Hindlimb muscle (tissue), 1 donor: ENCODE measurements at regions not wholly inside any gene's neighbourhood (a gene's known extent, or its start where the extent isn't known, plus 50 kb on each side); places are given as distances from the start of the nearest gene placed in this dataset.
A peak's percentile ranks its signal among the peaks of the same experiment; 100 is the strongest.

Experiments
- DNase-seq: peaks from one replicate; pipeline ENCODE4 v3.0.0-alpha.2; 2013

DNA sequence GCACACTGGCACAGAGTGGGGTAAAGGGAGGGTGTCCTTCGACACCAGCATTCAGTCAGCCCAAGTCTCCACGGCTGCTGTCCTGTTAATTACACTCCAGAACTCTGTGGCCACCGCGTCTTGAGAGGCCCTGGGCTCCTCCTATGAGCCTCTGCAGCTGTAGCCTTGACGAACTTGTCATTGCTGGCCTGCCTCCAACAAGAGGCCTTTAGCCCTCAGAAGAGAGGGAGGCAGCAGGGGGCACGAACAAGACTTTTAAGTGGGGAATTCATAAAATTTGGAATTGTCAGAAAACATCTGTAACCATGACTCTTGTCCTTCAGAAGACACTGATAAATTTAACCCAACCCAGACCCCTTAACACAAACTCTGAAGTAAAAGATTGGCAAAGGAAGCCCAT, 241.9 kb downstream of the UQCRFS1 start:
- peak; percentile 4 for DNase-seq

DNA sequence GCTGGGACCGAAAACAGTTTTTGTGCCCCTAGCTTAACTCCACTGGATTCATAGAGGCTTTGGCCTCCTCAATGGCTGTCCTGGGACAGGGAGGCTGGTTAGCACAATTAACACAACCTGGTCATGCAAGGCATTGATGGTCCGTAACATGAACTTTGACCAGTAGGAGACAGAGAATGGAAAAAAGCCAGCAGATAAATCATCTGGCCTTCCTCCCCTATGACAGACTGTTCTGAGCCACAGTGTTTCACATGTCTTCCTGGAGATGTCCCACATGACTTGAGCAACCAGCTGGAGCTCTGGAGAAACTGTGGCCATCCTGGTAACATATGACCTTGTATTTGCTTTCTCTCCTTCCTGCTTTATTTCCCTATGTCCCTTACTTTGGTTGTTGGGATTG, 244.2 kb downstream of the UQCRFS1 start:
- DNase-seq: no peak

DNA sequence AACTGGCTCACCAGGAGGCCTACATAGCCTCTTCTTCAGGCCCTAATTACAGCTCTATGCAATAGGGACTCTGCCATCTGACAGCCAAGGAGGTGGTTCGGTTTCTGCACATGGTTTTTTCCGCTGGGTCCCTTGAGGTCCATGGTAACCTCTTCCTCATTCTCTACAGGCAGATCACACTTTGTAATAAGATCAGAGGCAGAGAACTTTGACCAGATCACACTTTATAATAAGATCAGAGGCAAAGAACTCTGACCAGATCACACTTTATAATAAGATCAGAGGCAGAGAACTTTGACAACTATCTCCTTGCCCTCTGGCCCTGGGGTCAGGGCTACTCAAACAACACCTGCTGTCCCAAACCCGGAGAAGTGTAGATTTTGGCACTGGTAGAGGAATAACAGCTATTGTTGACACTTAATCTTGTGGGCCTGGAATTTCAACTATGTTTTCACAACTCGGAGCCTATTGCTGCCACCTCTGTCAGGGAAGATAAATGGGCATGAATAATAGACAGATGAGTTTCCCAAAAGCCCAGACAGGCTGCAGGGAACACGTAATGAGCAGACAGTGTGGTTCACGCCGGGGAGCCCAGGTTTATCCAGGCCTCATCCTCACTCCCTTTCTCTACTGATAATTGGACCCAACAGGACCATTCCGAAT, 246.1 kb downstream of the UQCRFS1 start:
- DNase-seq: no peak

DNA sequence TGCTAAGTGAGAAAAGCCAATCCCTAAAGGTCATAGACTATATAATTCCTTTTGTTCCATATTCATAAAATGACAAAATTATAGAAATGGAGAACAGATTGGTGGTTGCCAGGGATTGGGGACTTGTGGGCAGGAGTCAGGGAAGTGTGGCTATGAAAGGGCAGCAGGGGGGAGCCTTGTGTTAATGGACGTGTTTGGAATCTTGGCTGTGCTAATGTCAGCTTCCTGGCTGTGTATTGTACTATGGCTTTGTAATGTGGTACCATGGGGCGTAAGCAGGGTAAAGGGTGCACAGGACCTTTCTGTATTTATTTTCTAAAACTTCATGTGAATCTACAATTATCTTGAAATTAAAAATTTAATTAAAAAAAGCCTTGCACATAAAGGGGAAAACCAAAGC, 248.5 kb downstream of the UQCRFS1 start:
- no peak for DNase-seq

DNA sequence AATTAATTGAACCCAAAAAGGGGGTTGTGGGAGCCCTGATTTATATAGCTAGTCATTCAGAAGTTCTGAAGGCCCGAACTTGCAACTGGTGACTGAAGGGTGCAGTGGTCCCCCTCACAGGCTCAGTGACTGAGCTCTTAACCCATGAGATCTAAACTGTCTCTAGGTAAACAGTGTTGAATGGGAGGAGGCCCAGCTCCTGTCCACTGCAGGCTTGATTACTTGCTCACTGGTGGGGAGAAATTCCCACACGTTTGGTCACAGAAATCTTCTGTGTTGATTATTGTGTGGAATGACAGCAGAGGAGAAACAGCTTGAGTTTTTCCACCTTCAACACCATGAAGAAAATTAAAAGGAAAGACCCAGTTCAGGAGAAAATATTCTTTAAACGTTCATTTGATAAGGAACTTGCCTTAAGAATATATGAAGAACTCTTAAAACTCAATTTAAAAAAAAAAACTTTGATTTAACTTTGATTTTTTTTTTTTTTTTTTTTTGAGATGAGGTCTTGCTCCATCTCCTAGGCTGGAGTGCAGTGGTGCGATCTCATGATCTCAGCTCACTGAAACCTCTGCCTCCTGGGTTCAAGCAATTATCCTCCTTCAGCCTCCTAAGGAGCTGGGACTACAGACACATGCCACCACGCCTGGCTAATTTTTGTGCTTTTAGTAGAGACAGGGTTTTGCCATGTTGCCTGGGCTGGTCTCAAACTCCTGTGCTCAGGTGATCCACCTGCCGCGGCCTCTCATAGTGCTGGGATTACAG, 249.3 kb downstream of the UQCRFS1 start:
- DNase-seq: no peak

DNA sequence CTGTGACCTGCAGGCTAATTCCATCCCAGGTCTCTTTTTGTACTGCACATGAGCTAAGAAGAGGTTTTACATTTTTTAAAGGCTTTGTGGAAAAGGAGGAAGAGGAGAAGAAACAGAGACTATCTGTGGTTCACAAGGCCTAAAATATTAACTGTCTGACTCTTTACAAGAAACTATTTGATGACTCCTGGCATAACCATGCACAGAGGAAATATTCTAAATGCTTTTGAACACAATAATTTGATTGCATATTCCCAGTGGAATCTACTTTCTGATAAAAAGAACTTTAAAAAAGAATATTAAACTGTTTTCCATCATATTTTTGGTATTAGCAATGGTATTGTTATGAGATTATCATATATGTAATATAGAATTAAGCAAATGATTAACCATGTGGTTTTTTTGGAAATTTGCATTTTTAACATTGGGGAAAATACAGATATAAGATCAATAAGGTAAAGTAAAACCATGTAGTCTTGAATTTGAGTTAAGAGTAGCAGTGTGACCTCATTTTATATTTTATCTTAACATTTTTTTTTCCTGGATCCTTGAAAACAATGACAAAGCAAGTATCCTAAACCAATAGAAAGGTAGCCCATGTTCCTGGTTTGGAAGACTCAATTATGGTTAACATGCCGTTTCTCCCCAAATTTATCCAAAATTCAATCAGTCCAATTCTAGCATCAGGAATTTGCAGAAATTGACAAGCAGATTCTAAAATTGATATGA, 251.0 kb downstream of the UQCRFS1 start:
- DNase-seq: no peak

DNA sequence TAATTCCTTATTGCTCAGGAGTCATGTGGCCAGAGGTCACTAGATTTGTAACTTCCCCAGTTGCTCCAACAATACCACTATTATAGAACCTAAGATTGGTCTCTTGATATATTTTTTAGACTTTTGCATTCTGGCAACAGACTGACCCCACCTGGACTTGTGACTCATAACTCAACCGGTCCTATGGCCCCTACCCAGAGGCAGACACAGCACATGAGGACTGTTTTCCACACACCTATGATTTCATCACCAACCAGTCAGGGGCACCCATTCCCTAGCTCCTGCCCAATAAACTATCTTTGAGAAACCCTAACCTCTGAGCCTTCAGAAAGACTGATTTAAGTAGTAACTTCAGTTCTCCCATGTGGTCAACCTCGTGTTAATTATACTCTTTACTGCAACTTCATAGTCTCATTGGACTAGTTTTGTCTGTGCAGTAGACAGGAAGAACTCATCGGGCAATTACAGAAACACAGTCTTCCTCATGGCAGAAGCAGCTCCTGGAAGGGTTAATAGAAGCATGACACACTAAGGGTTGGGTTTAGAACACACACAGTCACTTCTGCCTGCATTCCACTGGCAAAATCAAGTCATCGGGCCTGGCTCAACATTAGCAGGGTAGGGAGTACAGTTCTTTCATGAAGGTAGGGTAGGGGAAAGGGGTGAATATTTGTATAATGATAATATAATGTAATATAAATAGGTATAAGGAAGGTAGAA, 251.8 kb downstream of the UQCRFS1 start:
- DNase-seq: no peak

DNA sequence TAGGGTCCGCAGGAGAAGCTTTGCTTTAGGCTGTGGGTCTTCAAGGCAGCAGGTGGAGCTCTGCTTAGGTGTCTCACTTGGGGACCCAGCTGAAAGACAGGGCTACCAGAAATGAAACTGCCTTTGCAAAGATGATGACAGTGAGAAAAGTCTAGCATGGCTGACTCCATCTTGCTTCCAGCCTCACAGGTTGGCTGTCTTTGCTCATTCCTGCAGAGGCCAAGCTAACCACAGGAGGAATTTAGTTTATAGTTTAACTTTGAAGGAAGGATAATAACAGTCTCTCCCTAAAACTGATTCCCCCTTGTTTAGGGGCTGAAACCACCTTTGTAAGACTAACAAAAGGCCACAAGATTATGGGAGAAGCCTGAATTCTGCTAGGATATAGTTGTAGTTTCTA, 252.4 kb downstream of the UQCRFS1 start:
- no peak for DNase-seq

DNA sequence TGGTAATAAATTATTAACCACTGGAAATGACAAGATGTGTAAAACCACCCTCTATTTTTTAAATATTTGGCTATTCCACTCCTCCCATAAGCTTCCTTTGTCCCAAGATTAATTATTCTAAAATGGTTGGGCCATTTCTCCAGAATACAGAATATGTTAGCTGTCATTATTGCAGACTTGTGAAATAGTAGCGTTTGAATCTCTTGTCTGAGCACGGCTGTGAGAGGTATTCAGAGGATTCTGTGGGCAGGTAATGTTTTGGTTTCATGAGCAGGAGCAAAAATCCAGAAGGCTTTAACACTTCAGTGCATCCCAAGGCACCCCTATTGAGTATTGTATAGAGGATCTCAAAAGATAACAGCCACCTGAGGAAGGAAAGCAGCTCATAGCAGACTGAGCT, 256.0 kb downstream of the UQCRFS1 start:
- no peak for DNase-seq

DNA sequence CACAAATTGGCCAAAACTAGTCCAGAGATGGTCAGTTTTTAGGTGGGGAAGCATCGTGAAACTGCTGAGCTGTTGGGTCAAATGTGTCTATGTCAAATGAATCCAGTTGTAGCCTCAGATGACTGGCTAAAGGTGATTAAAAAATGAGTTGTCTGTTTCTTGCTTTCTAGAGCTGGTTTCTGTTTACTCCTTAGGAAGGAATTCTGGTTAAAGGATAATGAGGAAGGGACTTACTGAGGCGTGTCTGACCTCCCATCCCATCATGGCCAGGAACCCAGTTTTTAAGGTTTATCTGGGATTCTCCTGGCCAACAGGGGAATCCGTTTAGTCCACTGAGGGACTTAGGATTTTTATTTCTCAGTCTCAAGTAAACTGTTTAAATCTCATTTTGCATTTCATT, 256.5 kb downstream of the UQCRFS1 start:
- DNase-seq: no peak

DNA sequence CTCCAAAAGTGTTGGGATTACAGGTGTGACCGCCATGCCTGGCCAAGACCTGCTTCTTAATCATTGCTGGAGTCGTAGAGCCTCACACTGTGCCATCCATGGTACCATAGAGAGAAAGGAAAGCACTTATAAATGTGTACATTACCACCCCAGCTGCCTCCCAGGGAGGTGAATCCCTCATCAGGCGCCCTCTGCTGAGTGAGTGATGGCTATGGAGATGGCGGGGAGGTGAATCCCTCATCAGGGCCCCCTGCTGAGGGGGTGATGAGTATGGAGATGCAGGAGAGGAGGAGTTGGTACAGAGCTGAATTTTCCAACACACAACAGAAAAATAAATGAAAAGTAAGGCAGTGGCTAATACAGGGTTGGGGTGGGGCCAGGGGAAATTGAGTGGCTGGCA, 263.4 kb downstream of the UQCRFS1 start:
- DNase-seq: no peak

DNA sequence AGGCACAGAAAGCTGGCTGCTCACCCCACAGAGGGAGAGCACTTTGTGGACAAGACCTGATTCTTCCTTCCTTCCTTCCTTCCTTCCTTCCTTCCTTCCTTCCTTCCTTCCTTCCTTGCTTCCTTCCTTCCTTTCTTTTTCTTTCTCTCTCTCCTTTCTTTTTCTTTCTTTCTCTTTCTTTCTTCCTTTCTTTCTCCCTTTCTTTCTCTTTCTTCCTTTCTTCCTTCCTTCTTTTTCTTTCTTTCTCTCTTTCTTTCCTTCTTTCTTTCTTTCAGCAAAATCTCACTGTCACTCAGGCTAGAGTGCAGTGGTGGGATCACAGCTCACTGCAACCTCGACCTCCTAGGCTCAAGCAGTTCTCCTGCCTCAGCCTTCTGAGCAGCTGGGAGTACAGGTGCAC, 263.9 kb downstream of the UQCRFS1 start:
- no peak for DNase-seq

DNA sequence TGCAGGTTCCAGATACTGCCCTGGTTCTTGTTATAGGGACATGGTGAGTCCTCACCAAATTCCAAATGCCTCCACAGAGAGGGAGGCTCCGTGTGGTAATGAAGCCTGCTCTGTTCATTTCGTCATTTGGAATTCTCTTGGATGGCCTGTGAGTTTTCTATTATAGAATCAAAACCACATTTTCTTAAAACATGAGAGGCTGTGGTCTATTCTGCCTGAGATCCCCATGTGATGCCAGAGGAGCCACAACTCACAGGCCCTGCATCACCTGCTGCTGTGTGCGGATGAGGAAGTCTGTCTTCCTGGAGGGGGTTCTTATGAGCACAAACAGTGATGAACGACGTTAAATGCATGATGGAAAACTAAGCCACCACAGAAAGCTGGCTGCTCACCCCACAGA, 264.4 kb downstream of the UQCRFS1 start:
- no peak for DNase-seq

DNA sequence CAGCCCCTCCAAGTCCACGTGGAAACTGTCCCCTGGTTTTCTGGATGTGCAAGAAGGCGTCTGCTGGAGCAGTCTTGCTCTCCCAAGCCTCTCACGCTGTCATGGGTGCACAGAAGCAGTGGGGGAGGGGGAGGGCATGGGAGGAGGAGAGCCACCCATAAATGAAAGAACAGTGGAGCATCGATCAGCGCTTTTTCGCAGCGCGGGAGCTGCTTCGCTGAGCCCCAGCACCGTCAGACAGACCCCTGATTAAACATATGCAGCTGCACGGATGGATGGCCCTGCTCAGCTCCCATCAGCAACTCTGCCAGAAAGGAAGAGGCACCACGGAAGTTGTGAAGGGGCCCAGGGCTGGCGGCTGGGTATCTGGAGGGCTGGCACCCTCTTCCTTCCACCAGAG, 264.9 kb downstream of the UQCRFS1 start:
- DNase-seq: no peak

DNA sequence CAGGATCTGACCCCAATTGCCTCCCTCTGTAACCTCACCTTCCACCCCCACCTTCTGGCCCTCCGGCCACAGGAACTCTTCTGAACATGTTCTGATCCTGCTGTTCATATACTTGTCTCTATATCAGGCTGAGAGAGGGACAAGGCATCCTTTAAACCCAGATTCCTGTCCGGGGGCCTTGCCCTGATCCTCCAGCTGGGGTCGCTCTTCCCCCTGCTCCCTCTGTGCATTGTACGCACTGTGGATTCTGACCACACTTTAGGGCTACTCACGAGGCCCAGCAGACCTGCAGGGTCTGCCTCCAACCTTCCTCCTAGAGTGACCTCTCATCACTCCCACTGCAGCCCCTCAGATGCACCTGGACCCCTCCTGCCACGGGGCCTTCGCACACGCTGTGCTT, 269.3 kb downstream of the UQCRFS1 start:
- no peak for DNase-seq

DNA sequence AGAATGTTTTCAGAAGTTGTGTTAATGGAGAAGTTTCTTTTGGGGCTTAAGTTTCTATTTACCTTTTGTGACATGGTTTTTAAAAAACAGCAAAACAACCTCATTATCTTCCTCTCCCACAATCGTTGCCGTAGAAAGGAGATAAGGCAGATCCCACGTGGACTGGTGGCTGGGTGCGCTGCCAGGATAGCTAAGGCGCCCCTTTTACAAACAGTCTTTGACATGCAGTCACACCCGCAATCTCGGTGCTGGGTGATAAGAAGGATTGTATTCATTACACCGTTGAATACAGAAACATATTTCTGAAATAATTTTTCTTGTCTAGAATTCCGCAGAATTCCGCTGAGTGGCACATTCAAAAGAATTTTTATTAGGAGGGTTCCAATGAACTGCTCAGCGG, 271.1 kb downstream of the UQCRFS1 start:
- DNase-seq: no peak

DNA sequence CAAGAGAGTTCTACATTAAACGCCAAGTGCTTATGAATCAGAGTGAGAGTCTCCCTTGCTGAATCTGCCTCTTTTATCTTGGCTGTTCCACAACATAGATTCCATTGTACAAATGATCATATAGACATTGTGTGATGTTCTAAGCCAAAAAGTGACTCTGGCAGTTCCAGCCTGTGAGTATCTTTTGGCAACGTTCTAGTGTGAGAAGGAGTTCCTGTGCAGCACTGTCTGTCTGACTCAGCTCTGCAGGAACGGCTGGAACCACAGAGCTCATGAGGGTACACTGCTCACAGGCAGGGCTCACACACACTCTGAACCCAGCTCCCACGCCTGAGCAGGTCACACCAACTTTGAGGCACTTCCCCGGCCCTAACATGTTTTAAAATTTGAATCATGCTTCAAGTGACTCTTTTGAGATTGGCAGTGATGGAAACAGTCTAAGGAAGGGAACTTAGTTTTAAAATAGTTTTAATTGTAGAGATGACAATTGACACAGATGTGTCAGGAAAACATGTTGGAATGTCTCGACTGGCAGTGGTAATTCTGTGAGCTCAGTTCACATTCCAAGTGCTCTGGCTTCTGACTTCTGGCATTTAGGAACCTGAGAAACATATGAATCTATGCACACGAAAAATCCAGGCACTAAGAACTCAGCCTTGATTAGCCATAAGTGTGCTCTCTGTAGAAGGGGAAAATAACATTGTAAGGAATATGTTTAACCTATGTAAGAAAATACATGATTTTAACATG, 272.0 kb downstream of the UQCRFS1 start:
- no peak for DNase-seq

DNA sequence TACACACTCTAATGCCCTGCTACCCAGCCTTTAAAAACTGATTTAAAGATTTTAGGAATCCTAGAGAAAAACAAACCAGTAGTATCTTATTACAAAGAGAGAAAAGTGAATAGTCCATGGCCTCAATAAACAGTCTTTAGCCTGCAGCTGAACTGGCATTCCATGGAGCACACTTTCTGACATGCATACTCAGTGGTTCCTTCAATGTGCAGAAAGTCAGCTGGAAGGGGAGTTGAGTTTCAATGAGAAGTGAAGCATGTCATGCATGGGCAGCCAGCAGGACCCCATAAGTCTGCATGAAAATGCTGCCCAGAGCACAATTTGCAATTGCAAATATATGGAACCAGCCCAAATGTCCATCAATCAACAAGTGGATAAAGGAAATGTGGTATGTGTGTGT, 273.7 kb downstream of the UQCRFS1 start:
- no peak for DNase-seq

DNA sequence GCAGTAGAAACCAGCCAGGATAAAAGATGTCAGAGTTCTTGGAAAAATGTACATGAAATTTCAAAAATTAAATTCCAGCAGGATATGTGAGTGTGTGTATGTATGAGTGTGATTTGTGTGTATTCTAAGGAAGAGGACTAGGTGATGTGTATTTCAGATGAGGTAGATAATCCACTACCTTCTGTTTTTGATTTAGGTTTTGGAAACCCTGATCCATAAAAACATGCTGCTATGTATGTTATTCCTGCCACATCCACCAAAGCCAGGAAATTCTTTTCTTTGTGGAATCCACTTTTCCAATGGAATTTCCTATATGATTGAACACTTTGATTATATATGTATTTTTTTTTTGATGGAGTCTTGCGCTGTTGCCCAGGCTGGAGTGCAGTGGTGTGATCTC, 276.9 kb downstream of the UQCRFS1 start:
- DNase-seq: peak; percentile 5

DNA sequence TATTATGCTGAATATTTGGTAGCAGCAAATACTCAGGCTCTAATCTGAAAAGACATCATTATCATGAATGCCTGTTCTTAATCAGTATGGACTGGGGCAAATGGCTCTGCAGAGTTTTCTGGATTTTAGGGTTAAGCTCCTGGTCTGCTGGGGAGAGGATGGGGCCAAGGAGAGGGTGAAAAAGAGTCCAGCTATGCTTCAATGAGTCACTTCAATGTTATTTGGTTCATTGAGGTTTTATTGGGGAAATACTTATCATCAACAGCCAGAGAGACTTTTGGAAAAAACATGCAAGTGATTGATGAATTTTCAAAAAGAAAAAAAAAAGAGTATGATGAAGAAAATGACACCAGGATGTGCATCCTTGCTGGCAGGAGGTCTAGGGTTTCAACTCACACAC, 278.3 kb downstream of the UQCRFS1 start:
- DNase-seq: no peak

DNA sequence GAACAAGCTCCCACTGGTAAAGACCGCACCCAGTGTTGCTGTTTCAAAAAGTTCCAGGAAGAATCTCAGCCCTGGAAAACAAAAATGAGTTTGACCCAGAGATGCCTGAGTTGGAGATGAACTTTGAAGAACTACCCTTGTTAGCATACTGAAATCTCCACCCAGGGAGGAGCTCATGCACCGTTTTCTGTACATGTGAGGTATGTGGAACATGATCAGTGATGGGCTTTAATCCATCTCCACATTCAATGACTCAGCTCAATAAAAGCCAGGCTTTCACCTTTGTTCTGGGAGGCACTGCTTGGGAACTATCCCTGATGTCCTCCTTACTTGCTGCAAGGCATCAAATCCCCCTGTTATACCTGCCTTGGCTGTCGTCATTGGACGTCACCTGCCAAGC, 279.9 kb downstream of the UQCRFS1 start:
- no peak for DNase-seq

DNA sequence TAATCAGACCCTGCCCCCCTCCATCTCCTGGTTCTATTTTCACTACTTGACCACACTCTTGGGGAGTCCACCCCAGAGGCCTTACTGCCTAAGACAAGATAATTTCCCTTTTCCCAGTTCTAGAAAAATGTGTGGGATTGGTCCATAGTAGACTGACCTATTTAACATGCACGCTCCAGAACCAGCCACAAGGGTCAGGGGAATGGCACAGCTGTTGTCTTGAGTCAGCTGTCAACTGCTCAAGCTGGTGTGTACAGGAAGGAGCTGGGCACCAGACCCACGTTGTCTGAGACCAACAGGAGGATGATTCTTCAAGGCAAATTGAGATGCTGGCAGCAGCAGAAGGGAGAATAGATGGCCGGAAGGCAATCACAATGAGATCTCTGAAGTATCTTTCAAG, 280.5 kb downstream of the UQCRFS1 start:
- no peak for DNase-seq

DNA sequence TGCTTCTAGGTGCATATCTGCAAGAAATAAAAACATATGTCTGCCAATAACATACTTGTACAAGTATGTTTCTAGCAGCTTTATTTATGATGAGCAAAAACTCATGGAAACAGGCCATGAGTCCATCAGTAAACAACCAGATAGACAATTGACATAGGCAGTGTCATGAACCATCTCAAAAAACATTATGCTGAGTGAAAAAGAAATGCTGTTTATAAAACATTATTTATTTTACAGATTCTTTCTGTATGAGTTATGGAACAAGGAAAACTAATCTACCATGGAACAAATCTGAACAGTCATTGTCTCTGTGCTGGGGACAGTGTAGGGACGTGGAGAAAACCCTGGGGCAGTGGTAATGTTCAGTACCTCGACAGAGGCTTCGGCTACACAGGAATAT, 283.9 kb downstream of the UQCRFS1 start:
- DNase-seq: no peak
